ENCODE measurements at regions not wholly inside any gene's neighbourhood (a gene's known extent, or its start where the extent isn't known, plus 50 kb on each side); places are given as distances from the start of the nearest gene placed in this dataset.
"Not testable (repeated sequence)": the region's sequence is repeated elsewhere in the genome, so short reads cannot be mapped to it uniquely, and the experiment has no call there.

DNA sequence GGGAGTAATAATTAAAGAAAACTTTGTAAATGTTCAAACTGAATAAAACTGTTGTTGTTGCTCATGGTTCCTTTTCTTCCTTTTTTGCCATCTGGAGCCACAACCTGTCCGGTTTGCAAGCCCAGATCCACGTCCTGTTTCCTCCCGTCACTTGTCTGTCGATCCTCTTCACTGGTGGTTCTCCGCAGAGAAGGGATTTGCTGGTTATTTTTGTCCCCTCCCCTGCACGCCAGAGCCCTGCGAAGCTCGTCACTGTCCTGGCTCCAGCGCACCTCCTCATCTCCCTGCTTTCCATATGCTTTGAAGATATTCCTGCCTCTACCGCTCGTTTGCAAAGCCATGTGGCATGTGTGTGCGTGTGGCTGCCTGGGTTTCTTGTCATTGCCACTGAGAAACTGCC lies 461.4 kb downstream of the RNF144A start:
- Histone ChIP-seq H3K36me3 (replicated peaks in 1 of 2) (no peaks in the 10 kb centered on the region), H3K27me3 (no peaks in the 10 kb centered on the region), H3K9me3 (replicated peaks in 1 of 3) (no peaks in the 10 kb centered on the region), H3K4me3 (no peak overlapping the region), H3K27ac (no peak overlapping the region), H3K4me1 (replicated peaks in 1 of 2) (no peaks in the 10 kb centered on the region)
- no peak for TF ChIP-seq POLR2A (IDR thresholded peaks at IDR 0.05)
- TF ChIP-seq, protein P1, sequence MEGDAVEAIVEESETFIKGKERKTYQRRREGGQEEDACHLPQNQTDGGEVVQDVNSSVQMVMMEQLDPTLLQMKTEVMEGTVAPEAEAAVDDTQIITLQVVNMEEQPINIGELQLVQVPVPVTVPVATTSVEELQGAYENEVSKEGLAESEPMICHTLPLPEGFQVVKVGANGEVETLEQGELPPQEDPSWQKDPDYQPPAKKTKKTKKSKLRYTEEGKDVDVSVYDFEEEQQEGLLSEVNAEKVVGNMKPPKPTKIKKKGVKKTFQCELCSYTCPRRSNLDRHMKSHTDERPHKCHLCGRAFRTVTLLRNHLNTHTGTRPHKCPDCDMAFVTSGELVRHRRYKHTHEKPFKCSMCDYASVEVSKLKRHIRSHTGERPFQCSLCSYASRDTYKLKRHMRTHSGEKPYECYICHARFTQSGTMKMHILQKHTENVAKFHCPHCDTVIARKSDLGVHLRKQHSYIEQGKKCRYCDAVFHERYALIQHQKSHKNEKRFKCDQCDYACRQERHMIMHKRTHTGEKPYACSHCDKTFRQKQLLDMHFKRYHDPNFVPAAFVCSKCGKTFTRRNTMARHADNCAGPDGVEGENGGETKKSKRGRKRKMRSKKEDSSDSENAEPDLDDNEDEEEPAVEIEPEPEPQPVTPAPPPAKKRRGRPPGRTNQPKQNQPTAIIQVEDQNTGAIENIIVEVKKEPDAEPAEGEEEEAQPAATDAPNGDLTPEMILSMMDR (IDR thresholded peaks at IDR 0.05), result no peak
- WGBS, 4 donors, result 72 to 83% (median 75%) methylated on average over 12 of the region's 12 CpGs
- intact Hi-C loops (cut with DNase I), result no loop called here
- no peak for DNase-seq

DNA sequence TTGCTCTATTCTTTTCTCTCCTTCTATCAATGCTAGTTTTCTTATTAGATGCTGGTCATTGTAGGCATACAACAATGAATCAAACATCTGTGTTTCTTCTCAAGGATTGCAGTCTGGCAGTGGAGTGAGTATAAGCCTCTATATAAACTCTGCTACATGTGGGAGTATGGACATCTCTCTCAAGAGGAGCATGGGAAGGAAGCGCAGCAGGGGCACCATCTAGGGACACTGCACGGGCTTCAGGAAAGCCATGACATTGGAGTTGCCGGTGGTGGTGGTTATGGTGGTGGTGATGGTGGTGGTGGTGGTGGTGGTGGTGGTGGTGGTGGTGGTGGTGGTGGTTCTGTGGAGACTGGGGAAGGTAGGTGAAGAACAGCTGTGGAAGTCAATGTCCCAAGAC lies 462.6 kb downstream of the RNF144A start:
- 86 to 91% (median 90%) methylated on average over 3 of the region's 3 CpGs for WGBS, 4 donors
- no peaks in the 10 kb centered on the region for H3K36me3 ChIP-seq (replicated peaks in 1 of 2)
- H3K27me3 ChIP-seq, result no peaks in the 10 kb centered on the region
- H3K27ac ChIP-seq, result no peak overlapping the region
- TF ChIP-seq, protein P1 (IDR thresholded peaks at IDR 0.05), result no peak
- TF ChIP-seq POLR2A (IDR thresholded peaks at IDR 0.05), result no peak
- H3K9me3 ChIP-seq (replicated peaks in 1 of 3), result no peaks in the 10 kb centered on the region
- no peak overlapping the region for H3K4me3 ChIP-seq
- no peaks in the 10 kb centered on the region for H3K4me1 ChIP-seq (replicated peaks in 1 of 2)
- intact Hi-C loops (cut with DNase I), result no loop called here
- no peak for DNase-seq

DNA sequence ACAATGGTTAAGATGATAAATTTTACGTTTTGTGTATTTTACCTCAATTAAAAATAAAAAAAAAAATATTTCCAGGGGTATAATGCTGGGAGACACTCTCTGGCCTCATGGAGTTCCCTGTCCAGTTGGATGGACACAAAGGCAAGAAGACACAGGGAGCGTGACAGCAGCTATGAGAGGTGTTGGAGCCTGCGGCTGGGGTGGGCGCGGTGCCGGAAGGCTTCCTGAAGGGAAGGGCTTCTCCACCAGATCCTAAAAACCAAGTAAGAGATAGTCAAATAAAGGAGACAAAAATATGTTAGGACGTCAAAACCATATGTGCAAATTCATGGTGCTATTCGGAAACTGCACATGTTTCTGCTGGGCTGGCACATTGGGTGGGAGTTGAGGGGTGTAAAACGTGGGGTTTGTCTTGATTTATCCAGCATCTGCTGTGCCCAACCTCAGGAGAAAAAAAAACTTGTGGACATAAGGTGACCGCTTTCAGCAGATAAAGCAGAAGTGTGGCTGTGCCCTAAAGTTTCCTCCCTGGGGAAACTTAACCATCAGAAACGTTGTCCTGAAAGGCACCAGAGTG lies 467.6 kb downstream of the RNF144A start:
- intact Hi-C loops (cut with DNase I), result no loop called here
- 81 to 87% (median 85%) methylated on average over 11 of the region's 11 CpGs for WGBS, 4 donors
- TF ChIP-seq, protein P1 (IDR thresholded peaks at IDR 0.05), result no peak
- TF ChIP-seq POLR2A (IDR thresholded peaks at IDR 0.05), result no peak

DNA sequence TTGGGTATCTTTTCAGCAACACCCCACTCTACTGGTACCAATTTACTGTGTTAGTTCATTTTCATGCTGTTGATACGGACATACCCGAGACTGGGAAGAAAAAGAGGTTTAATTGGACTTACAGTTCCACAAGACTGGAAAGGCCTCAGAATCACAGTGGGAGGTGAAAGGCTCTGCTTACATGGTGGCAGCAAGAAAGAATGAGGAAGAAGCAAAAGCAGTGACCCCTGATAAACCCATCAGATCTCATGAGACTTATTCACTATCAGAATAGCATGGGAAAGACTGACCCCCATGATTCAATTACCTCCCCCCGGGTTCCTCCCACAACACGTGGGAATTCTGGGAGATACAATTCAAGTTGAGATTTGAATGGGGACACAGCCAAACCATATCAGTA lies 473.1 kb downstream of the RNF144A start:
- H3K36me3 ChIP-seq (replicated peaks in 1 of 2); H3K4me1 ChIP-seq (replicated peaks in 1 of 2); H3K27ac ChIP-seq; H3K4me3 ChIP-seq; intact Hi-C loops (cut with DNase I); H3K27me3 ChIP-seq; H3K9me3 ChIP-seq (replicated peaks in 1 of 3); DNase-seq: not testable (repeated sequence)
- WGBS, 4 donors, result 79 to 84% (median 82%) methylated on average over 4 of the region's 4 CpGs

More for the DNA sequence above, 467.6 kb downstream of the RNF144A start:
- Histone ChIP-seq H3K36me3 (replicated peaks in 1 of 2) (no peaks in the 10 kb centered on the region), H3K27me3 (no peaks in the 10 kb centered on the region), H3K4me1 (replicated peaks in 1 of 2) (no peaks in the 10 kb centered on the region), H3K27ac (no peak overlapping the region), H3K9me3 (replicated peaks in 1 of 3) (no peaks in the 10 kb centered on the region), H3K4me3 (no peak overlapping the region)
- DNase-seq, result no peak

DNA sequence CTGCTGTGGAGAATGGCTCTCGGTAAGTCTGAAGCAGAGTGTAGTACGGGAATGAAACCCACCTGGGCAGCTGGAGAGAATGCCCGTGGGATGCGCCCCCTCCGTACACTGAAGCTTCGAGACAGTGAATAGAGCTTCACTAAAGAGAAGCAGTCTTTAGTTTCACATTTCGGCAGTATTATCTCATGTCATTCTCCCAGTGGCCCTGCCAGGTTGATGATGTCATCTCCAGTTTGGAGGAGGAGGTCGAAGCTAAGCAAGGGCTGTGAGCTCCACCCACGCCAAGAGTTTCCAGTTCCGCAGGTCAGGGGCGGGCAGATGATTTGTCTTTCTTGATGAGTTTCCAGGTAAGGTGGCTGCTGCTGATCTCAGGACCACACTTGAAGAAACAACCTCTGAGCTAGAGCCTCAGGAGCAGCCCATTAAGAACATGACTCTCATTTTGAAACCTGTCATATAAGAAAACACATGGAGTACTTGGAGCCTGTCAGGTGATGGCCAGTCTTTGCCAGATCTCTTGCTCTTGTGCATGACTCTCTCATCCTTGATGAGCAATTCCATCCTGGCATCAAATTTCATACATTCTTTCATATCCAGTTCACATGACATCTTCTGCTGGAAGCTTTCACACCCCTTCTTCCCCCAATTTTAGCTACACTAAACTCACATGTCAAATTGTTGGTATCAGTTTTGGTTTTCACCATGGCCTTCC lies 475.0 kb downstream of the RNF144A start:
- Histone ChIP-seq H3K4me1 (replicated peaks in 1 of 2) (no peaks in the 10 kb centered on the region), H3K9me3 (replicated peaks in 1 of 3) (no peaks in the 10 kb centered on the region), H3K27ac (no peak overlapping the region), H3K36me3 (replicated peaks in 1 of 2) (no peaks in the 10 kb centered on the region), H3K27me3 (no peaks in the 10 kb centered on the region), H3K4me3 (no peak overlapping the region)
- WGBS, 4 donors, result 79 to 91% (median 85%) methylated on average over 11 of the region's 11 CpGs
- peak in 1 of 7 donors; percentile 19 for DNase-seq
- intact Hi-C loops (cut with DNase I), result no loop called here
- no peak for TF ChIP-seq POLR2A (IDR thresholded peaks at IDR 0.05)
- TF ChIP-seq, protein P1 (IDR thresholded peaks at IDR 0.05), result no peak

Data from adrenal gland (tissue), 9 donors.